ENCODE measurements at regions not wholly inside any gene's neighbourhood (a gene's known extent, or its start where the extent isn't known, plus 50 kb on each side); places are given as distances from the start of the nearest gene placed in this dataset.

GRCh38 chr11:8745431-8746253 lies 63.0 kb downstream of the RPL27A start:
- TF ChIP-seq CTCF (IDR thresholded peaks at IDR 0.05) (no peak), POLR2A (IDR thresholded peaks at IDR 0.05) (no peak)

All from sigmoid colon (tissue), 3 donors.